ENCODE measurements at regions not wholly inside any gene's neighbourhood (a gene's known extent, or its start where the extent isn't known, plus 50 kb on each side); places are given as distances from the start of the nearest gene placed in this dataset.

DNA sequence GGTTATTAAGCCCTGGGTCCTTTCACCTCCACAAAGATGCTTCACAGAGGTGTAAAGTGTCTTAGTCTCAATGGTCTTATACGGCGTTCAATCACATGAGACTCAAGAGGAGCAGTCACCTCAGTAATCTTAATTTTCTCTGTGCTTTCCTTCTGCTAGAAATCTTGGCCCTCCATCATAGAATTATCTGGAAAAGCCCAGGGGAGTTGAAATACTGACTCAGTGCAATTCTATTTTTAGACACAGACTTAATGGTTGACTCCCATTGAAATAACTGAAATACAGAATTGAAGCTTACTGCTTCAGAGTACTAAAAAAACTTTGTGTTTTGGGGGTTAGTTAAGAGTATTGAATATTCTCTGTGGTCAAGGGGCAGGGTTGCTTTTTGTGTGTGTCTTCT lies 94.5 kb upstream of the IL15 start:
- TF ChIP-seq, protein P1, sequence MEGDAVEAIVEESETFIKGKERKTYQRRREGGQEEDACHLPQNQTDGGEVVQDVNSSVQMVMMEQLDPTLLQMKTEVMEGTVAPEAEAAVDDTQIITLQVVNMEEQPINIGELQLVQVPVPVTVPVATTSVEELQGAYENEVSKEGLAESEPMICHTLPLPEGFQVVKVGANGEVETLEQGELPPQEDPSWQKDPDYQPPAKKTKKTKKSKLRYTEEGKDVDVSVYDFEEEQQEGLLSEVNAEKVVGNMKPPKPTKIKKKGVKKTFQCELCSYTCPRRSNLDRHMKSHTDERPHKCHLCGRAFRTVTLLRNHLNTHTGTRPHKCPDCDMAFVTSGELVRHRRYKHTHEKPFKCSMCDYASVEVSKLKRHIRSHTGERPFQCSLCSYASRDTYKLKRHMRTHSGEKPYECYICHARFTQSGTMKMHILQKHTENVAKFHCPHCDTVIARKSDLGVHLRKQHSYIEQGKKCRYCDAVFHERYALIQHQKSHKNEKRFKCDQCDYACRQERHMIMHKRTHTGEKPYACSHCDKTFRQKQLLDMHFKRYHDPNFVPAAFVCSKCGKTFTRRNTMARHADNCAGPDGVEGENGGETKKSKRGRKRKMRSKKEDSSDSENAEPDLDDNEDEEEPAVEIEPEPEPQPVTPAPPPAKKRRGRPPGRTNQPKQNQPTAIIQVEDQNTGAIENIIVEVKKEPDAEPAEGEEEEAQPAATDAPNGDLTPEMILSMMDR (IDR thresholded peaks at IDR 0.05), result no peak
- TF ChIP-seq POLR2A (IDR thresholded peaks at IDR 0.05), result no peak
